ENCODE measurements at regions not wholly inside any gene's neighbourhood (a gene's known extent, or its start where the extent isn't known, plus 50 kb on each side); places are given as distances from the start of the nearest gene placed in this dataset.
A peak's percentile ranks its signal among the peaks of the same experiment; 100 is the strongest.

DNA sequence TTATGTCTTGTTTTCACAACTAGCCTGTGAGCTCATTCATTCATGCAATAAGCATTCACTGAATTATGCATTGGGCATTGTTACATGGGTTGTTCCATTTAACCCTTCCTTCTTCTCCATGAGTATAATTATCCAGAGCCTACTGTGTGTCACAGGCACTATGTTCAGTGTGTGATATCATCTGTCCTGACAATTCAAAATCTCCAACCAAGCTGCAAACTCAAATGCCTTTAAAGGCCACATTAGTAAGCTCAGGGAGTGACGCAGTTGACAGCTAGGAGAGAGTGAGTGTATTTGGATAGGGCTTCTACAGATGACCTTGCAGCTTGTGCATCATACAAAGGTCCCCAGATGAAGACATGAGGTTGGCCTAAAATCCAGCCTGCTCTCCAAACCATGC, 289.5 kb downstream of the OMA1 start:
- no peaks in the 10 kb centered on the region for H3K27me3 ChIP-seq (ENCODE audit: control insufficient read depth, insufficient read depth, low read length)
- no peak for DNase-seq
- no peaks in the 10 kb centered on the region for H3K9me3 ChIP-seq (replicated peaks; ENCODE audit: control insufficient read depth, low read depth, low read length)
- H3K27ac ChIP-seq (ENCODE audit: low read length): no peak overlapping the region
- no peaks in the 10 kb centered on the region for H3K36me3 ChIP-seq (ENCODE audit: control insufficient read depth, insufficient read depth, low read length)
- no peak overlapping the region for H3K4me3 ChIP-seq (ENCODE audit: low read length)
- 33% methylated on average over 1 of the region's 1 CpG for WGBS (ENCODE audit: insufficient coverage)
- no peaks in the 10 kb centered on the region for H3K4me1 ChIP-seq (ENCODE audit: control insufficient read depth, insufficient read depth, low read length)

DNA sequence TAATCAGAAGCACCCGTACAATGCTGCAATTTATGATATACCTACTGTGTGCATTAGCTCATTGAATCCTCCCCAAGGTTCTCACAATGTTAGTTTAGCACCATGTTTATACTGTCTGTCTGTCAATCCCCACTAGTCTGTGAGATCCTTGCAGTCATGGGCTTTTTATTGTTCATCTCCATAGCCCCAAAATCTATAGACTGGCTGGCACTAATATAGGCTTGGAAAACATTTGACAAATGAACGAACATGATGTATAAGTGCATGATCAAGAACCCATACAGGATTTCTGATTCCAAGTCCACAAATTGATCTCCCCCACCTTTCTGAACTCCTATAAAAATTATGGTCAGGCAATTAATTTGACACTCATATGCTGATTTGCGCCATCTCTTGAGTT, 290.0 kb downstream of the OMA1 start:
- Histone ChIP-seq H3K27ac (ENCODE audit: low read length) (no peak overlapping the region), H3K27me3 (ENCODE audit: control insufficient read depth, insufficient read depth, low read length) (peaks cover 4% of the 10 kb centered on the region), H3K36me3 (ENCODE audit: control insufficient read depth, insufficient read depth, low read length) (no peaks in the 10 kb centered on the region), H3K4me3 (ENCODE audit: low read length) (no peak overlapping the region), H3K4me1 (ENCODE audit: control insufficient read depth, insufficient read depth, low read length) (no peaks in the 10 kb centered on the region), H3K9me3 (replicated peaks; ENCODE audit: control insufficient read depth, low read depth, low read length) (no peaks in the 10 kb centered on the region)
- no peak for DNase-seq
- WGBS (ENCODE audit: insufficient coverage): no CpG with 5 or more reads among the region's 3 CpGs

DNA sequence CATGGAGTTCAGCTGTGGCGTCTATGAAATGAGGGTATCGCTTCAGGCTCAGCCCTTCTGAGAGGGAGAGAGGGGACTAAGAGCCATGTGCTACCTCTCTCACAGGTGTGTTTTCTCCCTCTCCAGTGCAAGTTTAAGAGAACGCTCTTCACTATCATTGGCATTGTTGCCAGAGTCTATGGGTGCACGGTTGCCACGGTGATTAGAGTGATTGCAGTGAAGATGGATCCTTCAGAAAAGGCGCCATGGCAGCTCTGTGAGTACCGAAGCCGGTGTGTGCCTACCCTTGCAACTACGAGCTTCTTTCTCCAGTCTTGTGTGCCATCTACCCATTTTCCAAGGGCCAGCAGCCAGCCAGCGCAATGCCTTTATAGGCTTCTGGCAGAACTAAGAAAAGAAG, 290.5 kb downstream of the OMA1 start:
- Histone ChIP-seq H3K4me1 (ENCODE audit: control insufficient read depth, insufficient read depth, low read length) (no peaks in the 10 kb centered on the region), H3K27me3 (ENCODE audit: control insufficient read depth, insufficient read depth, low read length) (peaks cover 7% of the 10 kb centered on the region), H3K9me3 (replicated peaks; ENCODE audit: control insufficient read depth, low read depth, low read length) (no peaks in the 10 kb centered on the region), H3K36me3 (ENCODE audit: control insufficient read depth, insufficient read depth, low read length) (no peaks in the 10 kb centered on the region), H3K27ac (ENCODE audit: low read length) (no peak overlapping the region), H3K4me3 (ENCODE audit: low read length) (no peak overlapping the region)
- no peak for DNase-seq
- WGBS (ENCODE audit: insufficient coverage): 95% methylated on average over 7 of the region's 10 CpGs

DNA sequence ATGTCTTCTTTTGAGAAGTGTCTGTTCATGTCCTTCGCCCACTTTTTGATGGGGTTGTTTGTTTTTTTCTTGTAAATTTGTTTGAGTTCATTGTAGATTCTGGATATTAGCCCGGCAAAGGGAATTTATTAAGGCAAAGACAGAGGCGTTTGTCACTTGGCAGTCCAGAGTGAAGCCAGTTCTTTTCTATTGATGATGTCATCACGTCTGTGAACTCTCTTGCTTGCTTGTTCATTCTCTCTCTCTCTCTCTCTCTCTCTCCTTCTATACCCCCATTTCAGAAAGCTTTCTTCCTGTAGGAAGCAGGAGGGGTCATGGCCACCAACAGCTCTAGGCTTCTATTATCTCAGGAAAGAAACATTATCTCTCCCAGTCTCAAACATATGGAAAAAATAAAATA, 291.3 kb downstream of the OMA1 start:
- peaks cover 14% of the 10 kb centered on the region for H3K27me3 ChIP-seq (ENCODE audit: control insufficient read depth, insufficient read depth, low read length)
- H3K36me3 ChIP-seq (ENCODE audit: control insufficient read depth, insufficient read depth, low read length): no peaks in the 10 kb centered on the region
- H3K4me1 ChIP-seq (ENCODE audit: control insufficient read depth, insufficient read depth, low read length): no peaks in the 10 kb centered on the region
- no peaks in the 10 kb centered on the region for H3K9me3 ChIP-seq (replicated peaks; ENCODE audit: control insufficient read depth, low read depth, low read length)
- H3K4me3 ChIP-seq (ENCODE audit: low read length): no peak overlapping the region
- WGBS (ENCODE audit: insufficient coverage): 87% methylated on average over 3 of the region's 4 CpGs
- H3K27ac ChIP-seq (ENCODE audit: low read length): no peak overlapping the region
- no peak for DNase-seq

DNA sequence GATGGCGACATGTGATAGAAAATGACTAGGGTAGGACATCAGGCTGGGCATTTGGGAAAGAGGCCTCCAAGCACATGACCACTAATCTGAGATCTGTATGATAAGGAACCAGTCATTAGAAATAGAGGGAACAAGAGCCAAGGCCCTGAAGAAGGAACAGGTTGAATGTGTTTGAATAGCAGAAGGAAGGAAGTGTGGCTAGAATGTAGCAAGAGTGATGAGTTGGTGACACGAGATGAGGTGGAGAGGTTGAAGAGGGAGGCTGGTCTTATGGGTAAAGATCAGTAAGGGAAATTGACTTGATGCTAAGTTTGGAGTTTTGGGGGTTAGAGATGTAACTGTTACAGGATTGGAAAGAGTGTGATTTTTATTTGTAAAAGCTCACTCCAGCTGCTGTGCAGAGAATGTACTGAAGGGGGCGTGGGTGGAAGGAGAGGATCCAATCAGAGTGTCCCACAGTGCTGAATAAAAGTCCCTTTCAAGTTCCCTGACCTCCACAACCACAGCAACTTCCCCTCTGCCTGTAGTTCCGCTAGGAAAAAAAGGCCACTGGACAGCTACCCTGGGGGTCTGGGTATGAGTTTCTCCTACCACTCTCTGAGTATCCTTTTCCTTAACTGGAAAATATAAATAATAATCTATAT, 295.0 kb downstream of the OMA1 start:
- DNase-seq: peak; percentile 1

DNA sequence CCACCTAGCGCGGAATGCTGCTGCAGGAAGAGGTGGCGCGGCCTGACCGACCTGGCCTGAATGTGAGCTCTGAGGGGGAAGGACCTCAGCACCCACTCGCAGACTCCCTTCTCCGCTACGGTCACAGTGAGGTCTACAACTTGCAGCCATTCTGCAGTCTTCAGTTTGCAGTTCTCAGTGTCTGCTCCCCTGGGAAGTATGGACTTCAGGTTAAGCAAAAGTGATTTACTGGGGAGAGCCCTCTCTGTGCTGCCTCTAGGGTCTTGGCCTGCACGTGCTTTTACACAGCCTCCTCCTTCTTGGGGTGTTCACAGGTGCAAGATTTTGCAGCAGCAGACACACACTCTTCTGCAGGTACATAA, 296.0 kb downstream of the OMA1 start:
- Histone ChIP-seq H3K27ac (ENCODE audit: low read length) (no peak overlapping the region), H3K27me3 (ENCODE audit: control insufficient read depth, insufficient read depth, low read length) (peaks cover 43% of the 10 kb centered on the region), H3K36me3 (ENCODE audit: control insufficient read depth, insufficient read depth, low read length) (no peaks in the 10 kb centered on the region), H3K4me1 (ENCODE audit: control insufficient read depth, insufficient read depth, low read length) (peaks cover 4% of the 10 kb centered on the region), H3K4me3 (ENCODE audit: low read length) (no peak overlapping the region), H3K9me3 (replicated peaks; ENCODE audit: control insufficient read depth, low read depth, low read length) (no peaks in the 10 kb centered on the region)
- 11% methylated on average over 7 of the region's 9 CpGs for WGBS (ENCODE audit: insufficient coverage)
- no peak for DNase-seq

More for the DNA sequence above, 295.0 kb downstream of the OMA1 start:
- peaks cover 4% of the 10 kb centered on the region for H3K4me1 ChIP-seq (ENCODE audit: control insufficient read depth, insufficient read depth, low read length)
- H3K4me3 ChIP-seq (ENCODE audit: low read length): no peak overlapping the region
- 63% methylated on average over 2 of the region's 4 CpGs for WGBS (ENCODE audit: insufficient coverage)
- H3K27me3 ChIP-seq (ENCODE audit: control insufficient read depth, insufficient read depth, low read length): peaks cover 43% of the 10 kb centered on the region
- H3K9me3 ChIP-seq (replicated peaks; ENCODE audit: control insufficient read depth, low read depth, low read length): no peaks in the 10 kb centered on the region
- no peak overlapping the region for H3K27ac ChIP-seq (ENCODE audit: low read length)
- no peaks in the 10 kb centered on the region for H3K36me3 ChIP-seq (ENCODE audit: control insufficient read depth, insufficient read depth, low read length)

DNA sequence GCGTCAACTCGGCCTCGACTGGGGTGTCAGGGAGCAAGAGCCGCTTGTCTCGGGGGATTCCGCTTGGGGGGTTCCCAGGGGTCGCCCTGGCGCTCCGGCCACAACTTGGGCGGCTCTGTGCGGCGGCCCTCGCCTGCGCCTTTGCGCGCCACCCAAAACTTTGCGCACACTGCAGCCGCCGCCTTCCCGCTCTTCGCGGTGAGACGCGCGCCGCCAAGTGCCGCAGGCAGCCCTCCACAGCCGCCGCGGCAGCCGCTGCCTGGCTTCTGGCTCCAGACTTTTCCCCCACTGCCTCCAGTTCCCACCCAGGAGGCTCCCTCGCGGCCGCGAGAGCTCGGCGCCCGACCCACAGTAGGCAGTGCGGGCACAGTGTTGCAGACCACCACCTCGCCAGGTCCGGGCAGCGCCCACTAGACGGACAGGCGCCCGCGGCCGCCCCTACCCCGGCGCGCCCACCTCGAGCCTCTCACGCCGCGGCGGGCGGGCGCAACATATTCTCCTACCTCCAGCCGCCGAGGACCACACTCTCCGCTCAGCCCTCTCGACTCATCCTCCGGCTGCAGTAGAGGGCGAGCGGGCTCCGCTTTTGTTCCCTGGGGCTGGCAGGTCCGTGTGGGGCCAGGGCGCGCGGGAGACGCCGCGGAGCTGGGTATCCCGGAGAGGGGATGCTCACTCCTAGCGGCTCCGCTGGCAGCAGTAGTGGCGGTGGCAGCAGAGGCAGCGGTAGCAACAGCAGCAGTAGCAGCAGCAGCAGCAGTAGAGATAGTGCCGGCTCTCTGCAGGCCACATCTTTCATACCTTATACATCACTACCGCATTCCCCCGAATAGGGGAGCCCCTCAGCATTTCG, 296.6 kb downstream of the OMA1 start:
- H3K27ac ChIP-seq (ENCODE audit: low read length): no peak overlapping the region
- H3K27me3 ChIP-seq (ENCODE audit: control insufficient read depth, insufficient read depth, low read length): peaks cover 43% of the 10 kb centered on the region
- H3K9me3 ChIP-seq (replicated peaks; ENCODE audit: control insufficient read depth, low read depth, low read length): no peaks in the 10 kb centered on the region
- WGBS (ENCODE audit: insufficient coverage): under 1% methylated on average over 81 of the region's 81 CpGs
- peaks cover 4% of the 10 kb centered on the region for H3K4me1 ChIP-seq (ENCODE audit: control insufficient read depth, insufficient read depth, low read length)
- peak; percentile 29 for DNase-seq
- H3K36me3 ChIP-seq (ENCODE audit: control insufficient read depth, insufficient read depth, low read length): no peaks in the 10 kb centered on the region
- H3K4me3 ChIP-seq (ENCODE audit: low read length): no peak overlapping the region

DNA sequence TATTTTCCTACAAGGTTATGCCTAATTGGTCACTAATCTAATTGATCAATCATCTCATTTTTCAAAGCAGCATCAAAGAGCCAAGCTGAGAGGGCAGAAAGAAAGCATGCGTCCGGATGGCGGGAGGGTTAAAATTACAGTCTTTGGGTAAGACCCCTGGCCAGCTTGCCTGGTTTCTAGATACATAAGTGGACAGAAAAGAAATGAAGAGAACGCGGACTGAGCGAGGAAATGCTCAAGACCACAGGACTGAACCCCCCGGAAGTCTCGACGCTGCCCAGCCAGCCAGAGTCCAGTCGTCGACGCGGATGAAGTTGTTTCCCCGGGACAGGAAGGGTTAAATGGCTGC, 297.2 kb downstream of the OMA1 start:
- under 1% methylated on average over 14 of the region's 14 CpGs for WGBS (ENCODE audit: insufficient coverage)
- Histone ChIP-seq H3K27me3 (ENCODE audit: control insufficient read depth, insufficient read depth, low read length) (peaks cover 43% of the 10 kb centered on the region), H3K36me3 (ENCODE audit: control insufficient read depth, insufficient read depth, low read length) (no peaks in the 10 kb centered on the region), H3K4me1 (ENCODE audit: control insufficient read depth, insufficient read depth, low read length) (peaks cover 4% of the 10 kb centered on the region), H3K9me3 (replicated peaks; ENCODE audit: control insufficient read depth, low read depth, low read length) (no peaks in the 10 kb centered on the region), H3K4me3 (ENCODE audit: low read length) (no peak overlapping the region), H3K27ac (ENCODE audit: low read length) (no peak overlapping the region)
- peak; percentile 0 for DNase-seq

DNA sequence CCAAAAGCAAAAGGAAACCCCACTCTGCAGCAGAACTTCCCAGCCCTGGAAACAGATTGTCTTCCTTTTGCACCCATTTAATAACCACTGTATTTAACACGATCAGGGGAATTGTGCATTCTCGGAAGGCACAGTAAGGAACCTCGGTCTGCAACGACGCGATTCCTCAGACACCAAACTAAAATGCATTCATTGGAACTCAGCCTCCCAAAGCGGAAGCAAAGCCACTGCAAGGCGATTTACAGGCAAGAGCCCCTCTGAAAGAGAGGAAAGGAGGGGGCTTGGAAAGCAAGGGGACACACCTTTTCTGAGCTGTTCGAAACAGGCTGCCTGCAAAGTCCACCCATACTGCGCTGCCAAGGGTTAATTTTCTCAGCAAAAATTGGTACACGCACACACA, 297.7 kb downstream of the OMA1 start:
- Histone ChIP-seq H3K27ac (ENCODE audit: low read length) (no peak overlapping the region), H3K36me3 (ENCODE audit: control insufficient read depth, insufficient read depth, low read length) (no peaks in the 10 kb centered on the region), H3K4me3 (ENCODE audit: low read length) (no peak overlapping the region), H3K4me1 (ENCODE audit: control insufficient read depth, insufficient read depth, low read length) (peaks cover 4% of the 10 kb centered on the region), H3K9me3 (replicated peaks; ENCODE audit: control insufficient read depth, low read depth, low read length) (no peaks in the 10 kb centered on the region), H3K27me3 (ENCODE audit: control insufficient read depth, insufficient read depth, low read length) (peaks cover 43% of the 10 kb centered on the region)
- WGBS (ENCODE audit: insufficient coverage): 0% methylated on average over 5 of the region's 11 CpGs
- no peak for DNase-seq

DNA sequence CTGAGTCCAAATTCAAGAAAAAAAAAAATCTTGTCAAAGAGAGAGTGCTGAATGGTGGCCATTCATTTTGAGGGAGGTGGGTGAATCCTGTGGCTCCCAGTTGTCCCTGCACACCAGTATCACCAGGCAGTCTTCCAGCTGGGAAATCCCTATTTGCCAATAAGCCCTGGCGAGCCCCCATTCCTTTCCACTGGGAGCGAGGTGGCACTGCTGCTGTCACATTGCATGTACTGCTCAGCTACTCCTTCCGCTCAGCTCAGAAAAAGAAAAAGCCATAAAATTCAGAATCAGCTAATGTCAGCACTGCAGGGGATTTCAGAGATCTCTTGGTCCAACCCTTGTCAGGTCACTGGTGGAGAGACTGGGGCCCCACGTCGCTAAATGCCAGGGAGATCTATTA, 298.5 kb downstream of the OMA1 start:
- H3K4me3 ChIP-seq (ENCODE audit: low read length): no peak overlapping the region
- no peaks in the 10 kb centered on the region for H3K9me3 ChIP-seq (replicated peaks; ENCODE audit: control insufficient read depth, low read depth, low read length)
- H3K27me3 ChIP-seq (ENCODE audit: control insufficient read depth, insufficient read depth, low read length): peaks cover 43% of the 10 kb centered on the region
- no peak overlapping the region for H3K27ac ChIP-seq (ENCODE audit: low read length)
- WGBS (ENCODE audit: insufficient coverage): 25% methylated on average over 4 of the region's 5 CpGs
- peaks cover 4% of the 10 kb centered on the region for H3K4me1 ChIP-seq (ENCODE audit: control insufficient read depth, insufficient read depth, low read length)
- DNase-seq: no peak
- no peaks in the 10 kb centered on the region for H3K36me3 ChIP-seq (ENCODE audit: control insufficient read depth, insufficient read depth, low read length)
